HepG2 (cell line): ENCODE measurements at regions not wholly inside any gene's neighbourhood (a gene's known extent, or its start where the extent isn't known, plus 50 kb on each side); places are given as distances from the start of the nearest gene placed in this dataset.

Experiments used
- ATAC-seq: fragments of 200-7000 bp; cut with Tn5 transposase; 3 replicates; pipeline ENCODE4 v1.9.1; 2020; ENCODE audit warnings: mild to moderate bottlenecking, moderate library complexity
- BruUV-seq: library from RNA; stranded (reverse); fragments of 400-500 nt; replicated peaks from 2 replicates; lab custom pipeline; 2021; lab: Mats Ljungman, UMichigan
- CTCF ChIA-PET: fragments of 300-600 bp; formaldehyde crosslinking; extraction: SDS; loops from one replicate; lab custom pipeline; 2021; ENCODE audit warnings: low total read pairs, inconsistent platforms, low intra/inter-chr PET ratio; lab: Yijun Ruan, JAX
- POLR2A ChIA-PET: fragments of 350-600 bp; sonication (Branson Sonifier 250); formaldehyde crosslinking; loops from one replicate; lab custom pipeline; 2020; ENCODE audit warnings: antibody characterized with exemption, inconsistent platforms; lab: Yijun Ruan, JAX
- DNase-seq: peaks from one replicate; pipeline ENCODE4 v3.0.0-alpha.2; 2015; ENCODE audit warnings: low spot score
- FAIRE-seq: peaks from 3 replicates; lab custom pipeline; 2011; peaks lifted over from hg19 to GRCh38; lab: Jason Lieb, UNC
- H2AFZ ChIP-seq: one replicate; pipeline ENCODE4 v1.6.1; 2011; ENCODE audit warnings: low read length, inconsistent platforms
- H3K27ac ChIP-seq: fragments of 300-600 bp; 3 replicates; pipeline ENCODE4 v1.8.0; 2011; ENCODE audit warnings: mixed run types, mild to moderate bottlenecking, mixed read lengths, low read length, inconsistent platforms; ENCODE audit not compliant: insufficient read depth; ENCODE audit errors: extremely low read length
- H3K27me3 ChIP-seq, 2 experiments: fragments of 200-600 bp in 1 of 2; 2 replicates in 1 of 2; 3 replicates in 1 of 2; pipeline versions ENCODE4 v1.6.0 to v1.8.0; 2011; ENCODE audit warnings: low read length in 2 of 2, mild to moderate bottlenecking in 2 of 2, moderate library complexity in 2 of 2, inconsistent platforms in 1 of 2; ENCODE audit not compliant: insufficient read depth in 2 of 2, control insufficient read depth in 1 of 2
- H3K36me3 ChIP-seq, 2 experiments: fragments of 200-600 bp in 1 of 2; replicated peaks in 1 of 2; 2 replicates in 1 of 2; 3 replicates in 1 of 2; pipeline versions ENCODE4 v1.5.1 to v1.8.0; 2011; ENCODE audit warnings: low read length in 2 of 2, inconsistent platforms in 1 of 2; ENCODE audit not compliant: insufficient read depth in 2 of 2, control insufficient read depth in 1 of 2
- H3K4me1 ChIP-seq: 2 replicates; pipeline ENCODE4 v1.5.1; 2012; ENCODE audit warnings: low read length, inconsistent platforms; ENCODE audit not compliant: insufficient read depth
- H3K4me2 ChIP-seq: 2 replicates; pipeline ENCODE4 v1.6.0; 2011; ENCODE audit warnings: low read depth, low read length, inconsistent platforms
- H3K4me3 ChIP-seq, 3 experiments: fragments of 200-600 bp in 1 of 3; sonication (generic), shearing (Covaris generic) in 1 of 3; replicated peaks in 1 of 3; 2 replicates each; pipeline ENCODE4 v1.5.1; 2011 to 2016; ENCODE audit warnings: low read length in 3 of 3, inconsistent platforms in 2 of 3, low read depth in 2 of 3, mild to moderate bottlenecking in 2 of 3, control low read depth in 1 of 3, mixed read lengths in 1 of 3; ENCODE audit not compliant: insufficient read depth in 1 of 3
- H3K79me2 ChIP-seq: one replicate; pipeline ENCODE4 v1.6.1; 2011; ENCODE audit warnings: low read length, inconsistent platforms; ENCODE audit not compliant: insufficient read depth
- H3K9ac ChIP-seq: 2 replicates; pipeline ENCODE4 v1.6.0; 2011; ENCODE audit warnings: mild to moderate bottlenecking, low read depth, low read length, inconsistent platforms; ENCODE audit not compliant: insufficient read depth
- H3K9me3 ChIP-seq: 2 replicates; pipeline ENCODE4 v1.5.1; 2012; ENCODE audit warnings: mild to moderate bottlenecking, low read length
- H4K20me1 ChIP-seq: 2 replicates; pipeline ENCODE4 v1.6.0; 2011; ENCODE audit warnings: inconsistent platforms, mild to moderate bottlenecking, low read length, moderate library complexity; ENCODE audit not compliant: insufficient read depth
- ZNF768 ChIP-seq: sonication (generic); formaldehyde crosslinking; IDR thresholded peaks from 2 replicates; pipeline ENCODE4 v1.4.0; 2020; ENCODE audit warnings: missing genetic modification reagents
- WGBS: methylation state at CpG from one replicate; pipeline ENCODE4 v1.1.6; 2017; ENCODE audit warnings: low lambda C conversion rate; 5-methylcytosine and 5-hydroxymethylcytosine counted together
- in situ Hi-C: cut with HindIII; loops from 2 replicates; pipeline ENCODE4 v1.10.0; 2017; ENCODE audit warnings: low pct_unique_long_range_greater_than_20kb; ENCODE audit not compliant: extremely low pct_ligation_motif_present
- intact Hi-C: fragments of 100-400 bp; cut with micrococcal nuclease; formaldehyde crosslinking; loops from one replicate; pipeline ENCODE4 v1.10.0; 2022; ENCODE audit not compliant: unreplicated experiment
- TF ChIP-seq, protein P1 (sequence below): sonication (generic); formaldehyde crosslinking; IDR thresholded peaks from 2 replicates; pipeline ENCODE4 v1.9.0; 2021; ENCODE audit warnings: missing genetic modification reagents, borderline replicate concordance
- TF ChIP-seq, protein P2 (sequence below): sonication (generic); formaldehyde crosslinking; IDR thresholded peaks from 2 replicates; pipeline ENCODE4 v1.8.0; 2022; ENCODE audit warnings: mild to moderate bottlenecking, missing genetic modification reagents, moderate library complexity

DNA sequence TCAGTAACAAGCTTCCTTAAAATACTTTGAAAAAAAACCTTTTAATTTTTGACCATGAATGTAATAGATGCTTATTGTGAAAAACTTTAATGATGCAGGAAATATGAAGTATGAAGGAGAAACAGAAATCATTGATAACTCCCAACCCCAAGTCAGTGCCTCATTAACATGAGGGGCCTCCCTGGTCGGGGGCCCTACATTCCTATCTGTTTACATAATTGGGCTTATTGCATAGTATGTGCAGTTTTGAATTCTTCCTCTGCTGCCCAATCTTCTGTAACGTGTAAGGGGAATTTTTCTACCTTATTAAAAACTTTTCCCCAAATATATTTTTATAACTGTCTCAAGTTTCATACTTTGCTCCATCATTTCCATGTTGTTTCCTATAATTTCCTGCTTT is 63.0 kb downstream of the SLC25A47 start (continued):
- TF ChIP-seq, protein P1, sequence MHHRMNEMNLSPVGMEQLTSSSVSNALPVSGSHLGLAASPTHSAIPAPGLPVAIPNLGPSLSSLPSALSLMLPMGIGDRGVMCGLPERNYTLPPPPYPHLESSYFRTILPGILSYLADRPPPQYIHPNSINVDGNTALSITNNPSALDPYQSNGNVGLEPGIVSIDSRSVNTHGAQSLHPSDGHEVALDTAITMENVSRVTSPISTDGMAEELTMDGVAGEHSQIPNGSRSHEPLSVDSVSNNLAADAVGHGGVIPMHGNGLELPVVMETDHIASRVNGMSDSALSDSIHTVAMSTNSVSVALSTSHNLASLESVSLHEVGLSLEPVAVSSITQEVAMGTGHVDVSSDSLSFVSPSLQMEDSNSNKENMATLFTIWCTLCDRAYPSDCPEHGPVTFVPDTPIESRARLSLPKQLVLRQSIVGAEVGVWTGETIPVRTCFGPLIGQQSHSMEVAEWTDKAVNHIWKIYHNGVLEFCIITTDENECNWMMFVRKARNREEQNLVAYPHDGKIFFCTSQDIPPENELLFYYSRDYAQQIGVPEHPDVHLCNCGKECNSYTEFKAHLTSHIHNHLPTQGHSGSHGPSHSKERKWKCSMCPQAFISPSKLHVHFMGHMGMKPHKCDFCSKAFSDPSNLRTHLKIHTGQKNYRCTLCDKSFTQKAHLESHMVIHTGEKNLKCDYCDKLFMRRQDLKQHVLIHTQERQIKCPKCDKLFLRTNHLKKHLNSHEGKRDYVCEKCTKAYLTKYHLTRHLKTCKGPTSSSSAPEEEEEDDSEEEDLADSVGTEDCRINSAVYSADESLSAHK (CRISPR knock-in tag) = no peak

GRCh38 chr14:100386846-100387245 is 63.7 kb downstream of the SLC25A47 start:
- no peaks in the 10 kb centered on the region for H3K79me2 ChIP-seq
- peak; percentile 62; the same call in 1 of the 2 replicates for TF ChIP-seq ZNF768 (CRISPR knock-in tag)
- TF ChIP-seq, protein P2, sequence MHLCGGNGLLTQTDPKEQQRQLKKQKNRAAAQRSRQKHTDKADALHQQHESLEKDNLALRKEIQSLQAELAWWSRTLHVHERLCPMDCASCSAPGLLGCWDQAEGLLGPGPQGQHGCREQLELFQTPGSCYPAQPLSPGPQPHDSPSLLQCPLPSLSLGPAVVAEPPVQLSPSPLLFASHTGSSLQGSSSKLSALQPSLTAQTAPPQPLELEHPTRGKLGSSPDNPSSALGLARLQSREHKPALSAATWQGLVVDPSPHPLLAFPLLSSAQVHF (CRISPR knock-in tag) = no peak
- TF ChIP-seq, all 625 proteins: peak for 1
- no peaks in the 10 kb centered on the region for H3K36me3 ChIP-seq
- no peaks in the 10 kb centered on the region for H3K27me3 ChIP-seq
- no peaks in the 10 kb centered on the region for H4K20me1 ChIP-seq
- ChIA-PET CTCF (no interaction called here), POLR2A (no interaction called here)
- no peak overlapping the region for H3K9ac ChIP-seq
- intact Hi-C loops (no loop called here), in situ Hi-C loops (loop anchor here (5.0 kb wide), 2 partner anchors 35 to 265 kb away; no protein-coding TSS in a partner anchor)
- peaks cover 29% of the 10 kb centered on the region for H3K4me1 ChIP-seq
- DNase-seq (no peak), ATAC-seq (no peak), FAIRE-seq (no peak)
- no peaks in the 10 kb centered on the region for H3K9me3 ChIP-seq
- H3K27ac ChIP-seq = no peak overlapping the region
- no peak overlapping the region for H3K4me3 ChIP-seq
- WGBS = 93% methylated on average over 2 of the region's 2 CpGs
- H2AFZ ChIP-seq = no peak overlapping the region
- no TSS peak for BruUV-seq
- H3K4me2 ChIP-seq = no peak overlapping the region
